Cardiac muscle cell (in vitro differentiated cells and primary cell): ENCODE measurements at regions not wholly inside any gene's neighbourhood (a gene's known extent, or its start where the extent isn't known, plus 50 kb on each side); places are given as distances from the start of the nearest gene placed in this dataset.
A peak's percentile ranks its signal among the peaks of the same experiment; 100 is the strongest.
"Not testable (repeated sequence)": the region's sequence is repeated elsewhere in the genome, so short reads cannot be mapped to it uniquely, and the experiment has no call there.

Source experiments
- DNase-seq, 2 donors: peaks; one replicate each; pipeline versions ENCODE4 v3.0.0 to v3.0.0-alpha.2; 2010 to 2017; ENCODE audit warnings: low read depth in 1 of 2, low spot score in 1 of 2
- H3K27ac ChIP-seq: fragments of 200-600 bp; sonication (generic); 2 replicates; pipeline ENCODE4 v1.5.1; 2016
- H3K27me3 ChIP-seq: fragments of 200-600 bp; sonication (generic); 2 replicates; pipeline ENCODE4 v1.6.0; 2016; ENCODE audit warnings: control low read depth
- H3K36me3 ChIP-seq: fragments of 200-600 bp; sonication (generic); 2 replicates; pipeline ENCODE4 v1.5.1; 2016; ENCODE audit warnings: control low read depth
- H3K4me1 ChIP-seq: fragments of 200-600 bp; sonication (generic); 2 replicates; pipeline ENCODE4 v1.8.1; 2017; ENCODE audit warnings: low read depth, mild to moderate bottlenecking, mixed run types
- H3K4me3 ChIP-seq: fragments of 200-600 bp; sonication (generic); 2 replicates; pipeline ENCODE4 v1.5.1; 2016; ENCODE audit warnings: mild to moderate bottlenecking
- H3K9me3 ChIP-seq: fragments of 200-600 bp; sonication (generic); 2 replicates; pipeline ENCODE4 v1.5.1; 2017; ENCODE audit warnings: low read depth, mild to moderate bottlenecking, control low read depth
- TF ChIP-seq, protein P1 (sequence below): IDR thresholded peaks from 2 replicates; pipeline ENCODE4 v1.5.1; 2012; ENCODE audit warnings: low read depth, mild to moderate bottlenecking, low read length

DNA sequence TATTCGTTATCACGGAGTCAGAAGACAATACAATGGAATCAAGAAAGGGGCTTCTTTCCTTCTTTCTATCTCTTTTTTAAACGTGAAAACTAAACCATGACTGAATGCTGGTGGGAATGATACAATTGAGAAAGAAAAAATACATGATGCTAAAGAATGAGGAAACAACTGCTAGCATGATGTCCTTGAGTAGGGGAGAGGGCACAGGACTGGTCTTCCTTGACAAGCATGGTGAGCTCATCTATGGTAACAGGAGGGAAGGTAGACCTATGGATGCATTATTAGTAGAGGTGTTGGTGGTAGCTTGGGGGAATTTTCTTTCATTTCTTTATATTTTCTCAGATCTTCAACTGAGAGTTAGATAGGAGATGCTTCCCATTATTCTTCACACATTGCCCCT lies 88.9 kb upstream of the COL1A2 start:
- H3K36me3 ChIP-seq = no peaks in the 10 kb centered on the region
- TF ChIP-seq, protein P1, sequence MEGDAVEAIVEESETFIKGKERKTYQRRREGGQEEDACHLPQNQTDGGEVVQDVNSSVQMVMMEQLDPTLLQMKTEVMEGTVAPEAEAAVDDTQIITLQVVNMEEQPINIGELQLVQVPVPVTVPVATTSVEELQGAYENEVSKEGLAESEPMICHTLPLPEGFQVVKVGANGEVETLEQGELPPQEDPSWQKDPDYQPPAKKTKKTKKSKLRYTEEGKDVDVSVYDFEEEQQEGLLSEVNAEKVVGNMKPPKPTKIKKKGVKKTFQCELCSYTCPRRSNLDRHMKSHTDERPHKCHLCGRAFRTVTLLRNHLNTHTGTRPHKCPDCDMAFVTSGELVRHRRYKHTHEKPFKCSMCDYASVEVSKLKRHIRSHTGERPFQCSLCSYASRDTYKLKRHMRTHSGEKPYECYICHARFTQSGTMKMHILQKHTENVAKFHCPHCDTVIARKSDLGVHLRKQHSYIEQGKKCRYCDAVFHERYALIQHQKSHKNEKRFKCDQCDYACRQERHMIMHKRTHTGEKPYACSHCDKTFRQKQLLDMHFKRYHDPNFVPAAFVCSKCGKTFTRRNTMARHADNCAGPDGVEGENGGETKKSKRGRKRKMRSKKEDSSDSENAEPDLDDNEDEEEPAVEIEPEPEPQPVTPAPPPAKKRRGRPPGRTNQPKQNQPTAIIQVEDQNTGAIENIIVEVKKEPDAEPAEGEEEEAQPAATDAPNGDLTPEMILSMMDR = no peak
- no peaks in the 10 kb centered on the region for H3K9me3 ChIP-seq
- DNase-seq = no peak
- no peak overlapping the region for H3K4me3 ChIP-seq
- no peak overlapping the region for H3K27ac ChIP-seq
- peaks cover 21% of the 10 kb centered on the region for H3K4me1 ChIP-seq
- H3K27me3 ChIP-seq = no peaks in the 10 kb centered on the region

DNA sequence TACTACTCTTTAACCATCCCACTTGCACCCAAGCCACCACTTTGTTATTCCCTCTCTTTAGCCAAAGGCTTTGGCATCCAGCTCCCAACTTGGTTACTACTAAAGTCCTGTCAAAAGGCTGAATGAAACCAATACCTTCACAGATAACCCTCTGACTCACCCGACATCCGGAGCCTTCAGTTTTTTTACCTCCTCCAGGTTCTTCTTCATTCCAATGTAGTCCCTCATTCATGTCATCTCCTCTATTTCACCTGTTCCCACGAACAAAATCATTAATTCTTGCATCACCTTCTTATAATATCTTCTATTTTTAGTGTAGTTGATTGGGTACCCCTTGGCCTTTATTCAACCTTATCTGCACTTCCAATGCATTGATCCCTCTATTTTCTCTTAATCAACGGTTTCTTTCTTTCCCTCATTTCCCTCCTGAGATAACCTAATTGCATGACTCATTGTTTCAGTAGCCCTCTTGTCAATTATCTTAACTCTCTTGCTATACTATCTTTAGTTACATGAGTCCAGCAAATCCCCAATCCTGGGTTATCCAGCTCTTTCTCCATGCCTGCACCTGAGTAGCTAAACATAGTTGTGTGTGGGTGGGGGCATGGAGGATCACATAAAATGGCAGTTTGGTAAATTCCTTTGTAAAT lies 87.2 kb upstream of the COL1A2 start:
- Histone ChIP-seq H3K9me3 (no peaks in the 10 kb centered on the region), H3K36me3 (no peaks in the 10 kb centered on the region), H3K27me3 (no peaks in the 10 kb centered on the region), H3K4me3 (no peak overlapping the region), H3K4me1 (peaks cover 16% of the 10 kb centered on the region), H3K27ac (no peak overlapping the region)
- no peak for DNase-seq
- TF ChIP-seq, protein P1 = no peak

DNA sequence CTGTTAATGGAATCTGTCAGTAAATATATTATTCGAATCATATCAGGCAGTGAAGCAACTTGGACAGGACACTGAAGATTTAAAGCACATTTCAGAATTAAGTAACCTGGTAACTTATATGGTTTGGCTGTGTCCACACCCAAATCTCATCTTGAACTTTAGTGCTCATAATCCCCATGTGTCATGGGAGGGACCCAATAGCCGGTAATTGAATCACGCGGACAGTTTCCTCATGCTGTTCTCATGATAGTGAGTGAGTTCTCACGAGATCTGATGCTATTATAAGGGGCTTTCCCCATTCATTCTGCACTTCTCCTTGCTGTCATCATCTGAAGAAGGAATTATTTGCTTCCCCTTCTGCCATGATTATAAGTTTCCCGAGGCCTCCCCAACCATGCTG lies 83.2 kb upstream of the COL1A2 start:
- TF ChIP-seq, protein P1 = no peak
- no peak overlapping the region for H3K27ac ChIP-seq
- no peak overlapping the region for H3K4me3 ChIP-seq
- DNase-seq = no peak
- H3K9me3 ChIP-seq = no peaks in the 10 kb centered on the region
- no peaks in the 10 kb centered on the region for H3K36me3 ChIP-seq
- H3K4me1 ChIP-seq = peaks cover 26% of the 10 kb centered on the region
- no peaks in the 10 kb centered on the region for H3K27me3 ChIP-seq

DNA sequence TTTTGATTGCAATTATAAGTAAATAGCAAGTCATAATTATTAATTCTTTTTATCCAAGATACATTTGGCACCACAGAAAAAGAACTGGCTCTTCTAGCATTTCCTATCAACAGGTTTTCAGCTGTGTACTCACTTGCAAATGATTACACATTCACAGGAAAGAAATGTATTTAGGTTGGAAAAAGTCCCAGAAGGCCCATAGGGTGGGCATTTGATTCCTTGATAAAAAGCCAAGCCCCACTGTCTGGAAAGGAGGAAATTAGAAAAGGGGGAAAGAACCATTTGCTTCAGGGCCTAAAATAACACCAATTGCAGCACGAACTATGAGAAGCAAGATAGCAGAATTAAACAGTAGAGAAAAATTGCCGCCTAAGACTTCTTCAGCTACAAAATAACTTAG lies 80.8 kb upstream of the COL1A2 start:
- Histone ChIP-seq H3K36me3 (no peaks in the 10 kb centered on the region), H3K27me3 (no peaks in the 10 kb centered on the region), H3K9me3 (no peaks in the 10 kb centered on the region), H3K27ac (no peak overlapping the region), H3K4me3 (no peak overlapping the region), H3K4me1 (peaks cover 18% of the 10 kb centered on the region)
- peak in 1 of 2 donors; percentile 76 for DNase-seq
- TF ChIP-seq, protein P1 = no peak

- H3K27me3 ChIP-seq = no peaks in the 10 kb centered on the region
- no peak for DNase-seq
- H3K4me1 ChIP-seq = peaks cover 18% of the 10 kb centered on the region
- H3K4me3 ChIP-seq = no peak overlapping the region
- TF ChIP-seq, protein P1 = no peak
- H3K27ac ChIP-seq = no peak overlapping the region
- H3K9me3 ChIP-seq = no peaks in the 10 kb centered on the region
- H3K36me3 ChIP-seq = no peaks in the 10 kb centered on the region
These were observed 80.0 kb upstream of the COL1A2 start for GRCh38 chr7:94314413-94315410.

GRCh38 chr7:94321138-94321537 lies 73.6 kb upstream of the COL1A2 start:
- H3K27me3 ChIP-seq, H3K27ac ChIP-seq, H3K4me1 ChIP-seq, H3K36me3 ChIP-seq, H3K9me3 ChIP-seq, H3K4me3 ChIP-seq, DNase-seq: not testable (repeated sequence)
